GM19395 (cell line): ENCODE measurements at regions not wholly inside any gene's neighbourhood (a gene's known extent, or its start where the extent isn't known, plus 50 kb on each side); places are given as distances from the start of the nearest gene placed in this dataset.
"Not testable (repeated sequence)": the region's sequence is repeated elsewhere in the genome, so short reads cannot be mapped to it uniquely, and the experiment has no call there.

Experiments used
- ATAC-seq: cut with Tn5 transposase; IDR thresholded peaks from one replicate; pipeline ENCODE4 v1.9.1; 2021; ENCODE audit warnings: mild to moderate bottlenecking, moderate library complexity; ENCODE audit not compliant: unreplicated experiment

- ATAC-seq: no peak
Measured at GRCh38 chr6:4510317-4510716, 265.9 kb upstream of the CDYL start.

GRCh38 chr6:4509506-4509905 lies 266.7 kb upstream of the CDYL start:
- ATAC-seq: no peak

GRCh38 chr6:4506792-4507191 lies 269.4 kb upstream of the CDYL start:
- no peak for ATAC-seq

GRCh38 chr6:4506223-4506622 lies 270.0 kb upstream of the CDYL start:
- no peak for ATAC-seq

GRCh38 chr6:4504700-4505099 lies 271.5 kb upstream of the CDYL start:
- ATAC-seq: no peak

GRCh38 chr6:4503700-4504099 lies 272.5 kb upstream of the CDYL start:
- no peak for ATAC-seq

GRCh38 chr6:4496284-4496683 lies 279.9 kb upstream of the CDYL start:
- no peak for ATAC-seq

GRCh38 chr6:4491501-4492260 lies 284.5 kb upstream of the CDYL start:
- ATAC-seq: no peak

GRCh38 chr6:4489538-4489937 lies 286.7 kb upstream of the CDYL start:
- no peak for ATAC-seq

GRCh38 chr6:4488389-4488788 lies 287.8 kb upstream of the CDYL start:
- no peak for ATAC-seq

GRCh38 chr6:4487538-4487937 lies 288.7 kb upstream of the CDYL start:
- ATAC-seq: no peak

GRCh38 chr6:4486568-4487315 lies 289.5 kb upstream of the CDYL start:
- ATAC-seq: no peak

GRCh38 chr6:4485735-4486134 lies 290.5 kb upstream of the CDYL start:
- ATAC-seq: no peak

- no peak for ATAC-seq
Measured at GRCh38 chr6:4482461-4482860, 293.7 kb upstream of the CDYL start.

- ATAC-seq: no peak
Measured at GRCh38 chr6:4480788-4481735, 295.1 kb upstream of the CDYL start.

- ATAC-seq: no peak
Measured at GRCh38 chr6:4478098-4478497, 298.1 kb upstream of the CDYL start.

- ATAC-seq: no peak
Measured at GRCh38 chr6:4474810-4475209, 301.4 kb upstream of the CDYL start.

- ATAC-seq: no peak
Measured at GRCh38 chr6:4472969-4473642, 303.1 kb upstream of the CDYL start.

- no peak for ATAC-seq
Measured at GRCh38 chr6:4472222-4472621, 304.0 kb upstream of the CDYL start.

GRCh38 chr6:4471515-4471914 lies 304.7 kb upstream of the CDYL start:
- not testable (repeated sequence) for ATAC-seq

GRCh38 chr6:4470698-4471210 lies 305.4 kb upstream of the CDYL start:
- ATAC-seq: no peak
